ENCODE measurements at regions not wholly inside any gene's neighbourhood (a gene's known extent, or its start where the extent isn't known, plus 50 kb on each side); places are given as distances from the start of the nearest gene placed in this dataset.
"Not testable (repeated sequence)": the region's sequence is repeated elsewhere in the genome, so short reads cannot be mapped to it uniquely, and the experiment has no call there.

DNA sequence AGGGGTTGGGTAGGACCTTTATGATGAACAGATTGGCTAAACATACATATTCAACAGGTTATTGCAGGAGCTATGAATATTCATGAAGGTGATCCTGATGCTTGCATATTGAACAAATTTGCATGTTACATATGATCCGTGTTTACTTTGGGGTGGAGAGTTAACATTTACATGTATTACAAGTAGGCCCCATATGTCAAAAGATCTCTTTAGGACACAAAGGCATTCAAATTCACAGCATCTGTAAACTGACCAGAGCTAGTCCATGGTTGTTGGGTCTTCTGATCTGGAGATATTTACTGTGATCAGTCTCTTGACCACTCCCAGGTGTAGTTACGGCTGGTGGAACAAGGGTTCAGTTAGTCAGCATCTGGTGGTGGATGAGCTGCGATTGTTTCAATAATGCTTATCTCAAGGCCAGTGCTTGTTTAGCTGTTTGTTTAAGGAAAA, 80.4 kb downstream of the PMAIP1 start:
- H3K9me3 ChIP-seq = no peaks in the 10 kb centered on the region
- no peak overlapping the region for H3K4me3 ChIP-seq (ENCODE audit: low read depth, low read length)
- no peaks in the 10 kb centered on the region for H3K4me1 ChIP-seq
- H3K27me3 ChIP-seq (replicated peaks; ENCODE audit: control insufficient read depth, insufficient read depth, low read length) = no peaks in the 10 kb centered on the region
- no peaks in the 10 kb centered on the region for H3K36me3 ChIP-seq (ENCODE audit: control insufficient read depth, insufficient read depth, low read length)
- no peak for DNase-seq
- Mint-ChIP-seq H3K4me3 (ENCODE audit: unreplicated experiment) (no peak overlapping the region), H3K27me3 (ENCODE audit: insufficient read depth, unreplicated experiment) (no peaks in the 10 kb centered on the region), H3K27ac (ENCODE audit: unreplicated experiment) (no peak overlapping the region), H3K4me1 (ENCODE audit: low read depth, unreplicated experiment) (no peaks in the 10 kb centered on the region), H3K36me3 (ENCODE audit: insufficient read depth, unreplicated experiment) (no peaks in the 10 kb centered on the region), H3K9me3 (ENCODE audit: unreplicated experiment) (no peaks in the 10 kb centered on the region)
- ChIA-PET CTCF (interaction anchor here (0.7 kb wide), 1 partner anchor 8 kb away, joined by 4 read pairs; no protein-coding TSS in a partner anchor), POLR2A (no interaction called here)
- intact Hi-C loops (cut with micrococcal nuclease; ENCODE audit: unreplicated experiment) = loop anchor here (10.0 kb wide), 1 partner anchor 145 kb away; no protein-coding TSS in a partner anchor
- no TSS peak for BruUV-seq (replicated peaks)
- TF ChIP-seq, protein P1, sequence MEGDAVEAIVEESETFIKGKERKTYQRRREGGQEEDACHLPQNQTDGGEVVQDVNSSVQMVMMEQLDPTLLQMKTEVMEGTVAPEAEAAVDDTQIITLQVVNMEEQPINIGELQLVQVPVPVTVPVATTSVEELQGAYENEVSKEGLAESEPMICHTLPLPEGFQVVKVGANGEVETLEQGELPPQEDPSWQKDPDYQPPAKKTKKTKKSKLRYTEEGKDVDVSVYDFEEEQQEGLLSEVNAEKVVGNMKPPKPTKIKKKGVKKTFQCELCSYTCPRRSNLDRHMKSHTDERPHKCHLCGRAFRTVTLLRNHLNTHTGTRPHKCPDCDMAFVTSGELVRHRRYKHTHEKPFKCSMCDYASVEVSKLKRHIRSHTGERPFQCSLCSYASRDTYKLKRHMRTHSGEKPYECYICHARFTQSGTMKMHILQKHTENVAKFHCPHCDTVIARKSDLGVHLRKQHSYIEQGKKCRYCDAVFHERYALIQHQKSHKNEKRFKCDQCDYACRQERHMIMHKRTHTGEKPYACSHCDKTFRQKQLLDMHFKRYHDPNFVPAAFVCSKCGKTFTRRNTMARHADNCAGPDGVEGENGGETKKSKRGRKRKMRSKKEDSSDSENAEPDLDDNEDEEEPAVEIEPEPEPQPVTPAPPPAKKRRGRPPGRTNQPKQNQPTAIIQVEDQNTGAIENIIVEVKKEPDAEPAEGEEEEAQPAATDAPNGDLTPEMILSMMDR (IDR thresholded peaks at IDR 0.05; ENCODE audit: insufficient read depth in 1 of 2, low read depth in 1 of 2, low read length in 1 of 2, severe bottlenecking in 1 of 2, unreplicated experiment in 1 of 2) = no peak

DNA sequence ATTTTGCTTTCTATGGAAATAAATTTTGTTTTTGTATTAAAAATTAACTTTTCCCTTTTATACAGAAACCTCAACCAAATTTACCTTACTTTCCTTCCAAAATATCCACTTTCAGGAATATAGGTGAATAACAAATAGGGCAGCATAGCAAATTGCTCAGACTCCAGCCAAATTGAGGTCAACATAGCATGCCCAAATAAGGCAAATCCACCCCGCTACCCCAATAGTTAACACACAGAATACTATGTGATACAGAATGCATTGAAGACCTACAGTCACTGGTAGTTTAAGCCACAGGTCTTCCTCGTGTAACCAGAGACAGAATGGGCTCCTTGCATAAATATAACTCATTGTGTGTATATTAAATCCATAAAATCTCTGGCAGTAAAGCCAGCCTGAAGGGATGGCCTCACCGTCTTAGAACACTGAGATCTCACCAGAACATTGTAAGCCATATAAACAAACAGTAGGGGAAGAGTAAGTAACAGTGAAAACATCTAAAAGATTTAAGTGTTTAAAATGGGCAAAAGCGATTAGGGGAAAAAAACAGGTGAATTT, 72.2 kb downstream of the PMAIP1 start:
- BruUV-seq (replicated peaks) = no TSS peak
- CTCF ChIA-PET = no interaction called here
- TF ChIP-seq, protein P1 (IDR thresholded peaks at IDR 0.05; ENCODE audit: insufficient read depth in 1 of 2, low read depth in 1 of 2, low read length in 1 of 2, severe bottlenecking in 1 of 2, unreplicated experiment in 1 of 2) = no peak

DNA sequence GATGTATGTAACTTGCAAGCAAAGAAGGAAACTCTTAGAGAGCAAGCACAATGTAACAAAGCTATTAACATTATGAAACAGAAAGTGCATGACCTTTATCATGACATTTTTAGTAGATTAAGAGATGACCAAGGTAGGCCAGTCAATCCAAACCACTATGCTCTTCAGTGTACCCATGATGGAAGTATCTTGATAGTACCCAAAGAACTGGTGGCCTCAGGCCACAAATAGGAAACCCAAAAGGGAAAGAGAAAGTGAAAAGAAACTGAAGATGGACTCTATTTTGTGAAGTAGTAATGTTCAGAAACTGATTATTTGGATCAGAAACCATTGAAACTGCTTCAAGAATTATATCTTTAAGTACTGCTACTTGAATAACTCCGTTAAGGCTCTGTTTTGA, 71.3 kb downstream of the PMAIP1 start:
- H3K4me3 Mint-ChIP-seq (ENCODE audit: unreplicated experiment); H3K36me3 ChIP-seq (ENCODE audit: control insufficient read depth, insufficient read depth, low read length); H3K9me3 ChIP-seq; H3K36me3 Mint-ChIP-seq (ENCODE audit: insufficient read depth, unreplicated experiment); H3K27me3 ChIP-seq (replicated peaks; ENCODE audit: control insufficient read depth, insufficient read depth, low read length); BruUV-seq (replicated peaks); H3K4me1 ChIP-seq; POLR2A ChIA-PET; H3K4me1 Mint-ChIP-seq (ENCODE audit: low read depth, unreplicated experiment); intact Hi-C loops (cut with micrococcal nuclease; ENCODE audit: unreplicated experiment); H3K27ac Mint-ChIP-seq (ENCODE audit: unreplicated experiment); H3K9me3 Mint-ChIP-seq (ENCODE audit: unreplicated experiment); CTCF ChIA-PET; H3K27me3 Mint-ChIP-seq (ENCODE audit: insufficient read depth, unreplicated experiment); DNase-seq; H3K4me3 ChIP-seq (ENCODE audit: low read depth, low read length): not testable (repeated sequence)

More for the DNA sequence above, 72.2 kb downstream of the PMAIP1 start:
- Histone ChIP-seq H3K4me1 (no peaks in the 10 kb centered on the region), H3K9me3 (no peaks in the 10 kb centered on the region), H3K4me3 (ENCODE audit: low read depth, low read length) (no peak overlapping the region), H3K36me3 (ENCODE audit: control insufficient read depth, insufficient read depth, low read length) (no peaks in the 10 kb centered on the region), H3K27me3 (replicated peaks; ENCODE audit: control insufficient read depth, insufficient read depth, low read length) (no peaks in the 10 kb centered on the region)
- DNase-seq = no peak
- Mint-ChIP-seq H3K9me3 (ENCODE audit: unreplicated experiment) (no peaks in the 10 kb centered on the region), H3K27me3 (ENCODE audit: insufficient read depth, unreplicated experiment) (peaks cover 5% of the 10 kb centered on the region), H3K36me3 (ENCODE audit: insufficient read depth, unreplicated experiment) (no peaks in the 10 kb centered on the region), H3K4me1 (ENCODE audit: low read depth, unreplicated experiment) (no peaks in the 10 kb centered on the region), H3K4me3 (ENCODE audit: unreplicated experiment) (no peak overlapping the region), H3K27ac (ENCODE audit: unreplicated experiment) (no peak overlapping the region)
- intact Hi-C loops (cut with micrococcal nuclease; ENCODE audit: unreplicated experiment) = no loop called here
- POLR2A ChIA-PET = no interaction called here

DNA sequence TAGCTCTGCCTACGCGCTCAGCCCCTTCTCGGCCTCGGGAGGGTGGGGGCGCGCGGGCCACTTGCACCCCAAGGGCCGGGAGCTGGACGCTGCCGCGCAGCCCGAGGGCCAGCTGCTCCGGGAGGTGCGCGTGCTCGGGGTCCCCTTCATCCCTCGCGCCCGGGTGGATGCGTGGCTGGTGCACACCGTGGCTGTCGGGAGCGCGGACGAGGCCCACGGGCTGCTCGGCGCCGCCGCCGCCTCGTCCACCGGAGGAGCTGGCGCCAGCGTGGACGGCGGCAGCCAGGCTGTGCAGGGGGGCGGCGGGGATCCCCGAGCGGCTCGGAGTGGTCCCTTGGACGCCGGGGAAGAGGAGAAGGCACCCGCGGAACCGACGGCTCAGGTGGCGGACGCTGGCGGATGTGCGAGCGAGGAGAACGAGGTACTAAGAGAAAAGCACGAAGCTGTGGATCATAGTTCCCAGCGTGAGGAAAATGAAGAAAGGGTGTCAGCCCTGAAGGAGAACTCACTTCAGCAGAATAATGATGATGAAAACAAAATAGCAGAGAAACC, 69.8 kb downstream of the PMAIP1 start:
- BruUV-seq (replicated peaks); H3K27me3 Mint-ChIP-seq (ENCODE audit: insufficient read depth, unreplicated experiment); H3K27me3 ChIP-seq (replicated peaks; ENCODE audit: control insufficient read depth, insufficient read depth, low read length); POLR2A ChIA-PET; H3K36me3 ChIP-seq (ENCODE audit: control insufficient read depth, insufficient read depth, low read length); H3K4me1 ChIP-seq; intact Hi-C loops (cut with micrococcal nuclease; ENCODE audit: unreplicated experiment); H3K4me1 Mint-ChIP-seq (ENCODE audit: low read depth, unreplicated experiment); H3K27ac Mint-ChIP-seq (ENCODE audit: unreplicated experiment); CTCF ChIA-PET; H3K36me3 Mint-ChIP-seq (ENCODE audit: insufficient read depth, unreplicated experiment); DNase-seq; H3K4me3 ChIP-seq (ENCODE audit: low read depth, low read length); H3K9me3 Mint-ChIP-seq (ENCODE audit: unreplicated experiment); H3K4me3 Mint-ChIP-seq (ENCODE audit: unreplicated experiment); H3K9me3 ChIP-seq: not testable (repeated sequence)

All from Caco-2 (cell line).